Keratinocyte (primary cell): ENCODE measurements at regions not wholly inside any gene's neighbourhood (a gene's known extent, or its start where the extent isn't known, plus 50 kb on each side); places are given as distances from the start of the nearest gene placed in this dataset.

Experiments used
- DNase-seq: peaks from one replicate; pipeline ENCODE4 v3.0.0-alpha.2; 2011; ENCODE audit warnings: low read depth, missing footprints, low spot score
- FAIRE-seq: peaks from 2 replicates; lab custom pipeline; 2011; peaks lifted over from hg19 to GRCh38; lab: Jason Lieb, UNC
- H2AFZ ChIP-seq: 2 replicates; pipeline ENCODE4 v1.6.0; 2012; ENCODE audit warnings: low read length, control low read depth, inconsistent platforms; ENCODE audit not compliant: control insufficient read depth
- H3K27ac ChIP-seq: 2 replicates; pipeline ENCODE4 v1.5.1; 2011; ENCODE audit warnings: low read length; ENCODE audit not compliant: control insufficient read depth, insufficient read depth
- H3K27me3 ChIP-seq: 3 replicates; pipeline ENCODE4 v1.6.0; 2011; ENCODE audit warnings: low read length; ENCODE audit not compliant: control insufficient read depth, insufficient read depth; ENCODE audit errors: extremely low read depth
- H3K36me3 ChIP-seq, 2 experiments: 2 replicates in 1 of 2; 3 replicates in 1 of 2; pipeline ENCODE4 v1.5.1; 2011; ENCODE audit warnings: low read length in 2 of 2, mild to moderate bottlenecking in 1 of 2; ENCODE audit not compliant: control insufficient read depth in 2 of 2, insufficient read depth in 2 of 2; ENCODE audit errors: extremely low read depth in 1 of 2
- H3K4me1 ChIP-seq: 3 replicates; pipeline ENCODE4 v1.5.1; 2011; ENCODE audit warnings: low read length; ENCODE audit not compliant: control insufficient read depth, insufficient read depth; ENCODE audit errors: extremely low read depth
- H3K4me2 ChIP-seq: 3 replicates; pipeline ENCODE4 v1.6.0; 2011; ENCODE audit warnings: low read depth, low read length; ENCODE audit not compliant: control insufficient read depth, insufficient read depth; ENCODE audit errors: extremely low read depth
- H3K4me3 ChIP-seq, 3 experiments: fragments of 200-600 bp in 1 of 3; sonication (generic) in 1 of 3; 2 replicates in 2 of 3; 3 replicates in 1 of 3; pipeline ENCODE4 v1.5.1; 2011 to 2016; ENCODE audit warnings: low read length in 3 of 3, mild to moderate bottlenecking in 3 of 3, control low read depth in 2 of 3, inconsistent platforms in 1 of 3, low read depth in 1 of 3, mixed read lengths in 1 of 3, mixed run types in 1 of 3, moderate library complexity in 1 of 3; ENCODE audit not compliant: control insufficient read depth in 2 of 3, insufficient read depth in 2 of 3; ENCODE audit errors: extremely low read depth in 1 of 3
- H3K79me2 ChIP-seq: 2 replicates; pipeline ENCODE4 v1.6.0; 2012; ENCODE audit warnings: low read length; ENCODE audit not compliant: control insufficient read depth, insufficient read depth
- H3K9ac ChIP-seq: 3 replicates; pipeline ENCODE4 v1.6.0; 2011; ENCODE audit warnings: low read length; ENCODE audit not compliant: control insufficient read depth, insufficient read depth; ENCODE audit errors: extremely low read depth
- H3K9me1 ChIP-seq: 3 replicates; pipeline ENCODE4 v1.6.0; 2011; ENCODE audit warnings: low read length; ENCODE audit not compliant: control insufficient read depth, insufficient read depth; ENCODE audit errors: extremely low read depth
- H3K9me3 ChIP-seq: 2 replicates; pipeline ENCODE4 v1.5.1; 2012; ENCODE audit warnings: low read depth, low read length; ENCODE audit not compliant: control insufficient read depth
- H4K20me1 ChIP-seq: 3 replicates; pipeline ENCODE4 v1.6.0; 2011; ENCODE audit warnings: low read length; ENCODE audit not compliant: control insufficient read depth, insufficient read depth; ENCODE audit errors: extremely low read depth
- EZH2 ChIP-seq: IDR thresholded peaks from one replicate; pipeline ENCODE4 v1.6.1; 2012; ENCODE audit warnings: inconsistent platforms, mild to moderate bottlenecking, low read length, moderate library complexity
- dilution Hi-C: fragments of 300-500 bp; cut with MboI; formaldehyde crosslinking; loops from one replicate; pipeline ENCODE4 v1.7.0; 2020; ENCODE audit warnings: low sequenced_read_pairs; ENCODE audit not compliant: extremely low pct_ligation_motif_present
- TF ChIP-seq, protein P1 (sequence below), 3 experiments: IDR thresholded peaks in 1 of 3; conservative IDR thresholded peaks in 1 of 3; optimal IDR thresholded peaks in 1 of 3; 2 replicates in 2 of 3; 3 replicates in 1 of 3; pipeline versions ENCODE3 to v1.5.1; 2011; ENCODE audit warnings: low read length in 3 of 3, mild to moderate bottlenecking in 3 of 3, moderate library complexity in 2 of 3, control low read depth in 1 of 3, inconsistent platforms in 1 of 3; ENCODE audit not compliant: insufficient read depth in 2 of 3; ENCODE audit errors: extremely low read depth in 1 of 3

DNA sequence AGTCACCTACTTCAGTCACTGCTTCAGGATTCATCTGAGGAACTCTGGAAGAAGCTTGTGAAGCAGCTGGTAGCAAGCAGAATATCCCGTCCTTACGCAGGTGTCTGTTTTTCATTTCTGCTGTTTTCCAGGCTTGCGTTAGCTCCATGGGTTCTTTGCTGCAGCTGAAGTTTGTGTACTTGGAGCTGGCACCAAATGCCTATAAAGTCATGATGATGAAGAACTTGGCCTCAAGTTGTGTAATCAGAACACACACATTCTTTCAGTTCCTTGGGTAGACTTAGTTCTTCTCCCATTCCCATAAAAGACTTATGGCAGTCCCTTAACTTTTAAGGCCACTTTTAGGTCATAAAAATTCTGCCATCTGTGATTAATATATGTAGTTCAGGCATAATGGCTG, 116.7 kb downstream of the LRRC70 start:
- H3K9me3 ChIP-seq, result no peaks in the 10 kb centered on the region
- no peak for DNase-seq
- H3K4me2 ChIP-seq, result no peak overlapping the region
- no peaks in the 10 kb centered on the region for H4K20me1 ChIP-seq
- H3K27me3 ChIP-seq, result no peaks in the 10 kb centered on the region
- no peak for FAIRE-seq
- no peaks in the 10 kb centered on the region for H3K4me1 ChIP-seq
- TF ChIP-seq EZH2, result no peak
- TF ChIP-seq, protein P1, sequence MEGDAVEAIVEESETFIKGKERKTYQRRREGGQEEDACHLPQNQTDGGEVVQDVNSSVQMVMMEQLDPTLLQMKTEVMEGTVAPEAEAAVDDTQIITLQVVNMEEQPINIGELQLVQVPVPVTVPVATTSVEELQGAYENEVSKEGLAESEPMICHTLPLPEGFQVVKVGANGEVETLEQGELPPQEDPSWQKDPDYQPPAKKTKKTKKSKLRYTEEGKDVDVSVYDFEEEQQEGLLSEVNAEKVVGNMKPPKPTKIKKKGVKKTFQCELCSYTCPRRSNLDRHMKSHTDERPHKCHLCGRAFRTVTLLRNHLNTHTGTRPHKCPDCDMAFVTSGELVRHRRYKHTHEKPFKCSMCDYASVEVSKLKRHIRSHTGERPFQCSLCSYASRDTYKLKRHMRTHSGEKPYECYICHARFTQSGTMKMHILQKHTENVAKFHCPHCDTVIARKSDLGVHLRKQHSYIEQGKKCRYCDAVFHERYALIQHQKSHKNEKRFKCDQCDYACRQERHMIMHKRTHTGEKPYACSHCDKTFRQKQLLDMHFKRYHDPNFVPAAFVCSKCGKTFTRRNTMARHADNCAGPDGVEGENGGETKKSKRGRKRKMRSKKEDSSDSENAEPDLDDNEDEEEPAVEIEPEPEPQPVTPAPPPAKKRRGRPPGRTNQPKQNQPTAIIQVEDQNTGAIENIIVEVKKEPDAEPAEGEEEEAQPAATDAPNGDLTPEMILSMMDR (optimal IDR thresholded peaks at IDR 0.05 in 1 of 3, IDR thresholded peaks at IDR 0.05 in 1 of 3, conservative IDR thresholded peaks at IDR 0.05 in 1 of 3; ENCODE audit: extremely low read depth in 1 of 3, insufficient read depth in 2 of 3, low read length in 3 of 3), result no peak
- dilution Hi-C loops, result no loop called here
- H3K4me3 ChIP-seq, result no peak overlapping the region
- H2AFZ ChIP-seq, result no peak overlapping the region
- H3K9ac ChIP-seq, result no peak overlapping the region
- no peaks in the 10 kb centered on the region for H3K9me1 ChIP-seq
- no peaks in the 10 kb centered on the region for H3K36me3 ChIP-seq
- H3K27ac ChIP-seq, result no peak overlapping the region
- no peaks in the 10 kb centered on the region for H3K79me2 ChIP-seq

DNA sequence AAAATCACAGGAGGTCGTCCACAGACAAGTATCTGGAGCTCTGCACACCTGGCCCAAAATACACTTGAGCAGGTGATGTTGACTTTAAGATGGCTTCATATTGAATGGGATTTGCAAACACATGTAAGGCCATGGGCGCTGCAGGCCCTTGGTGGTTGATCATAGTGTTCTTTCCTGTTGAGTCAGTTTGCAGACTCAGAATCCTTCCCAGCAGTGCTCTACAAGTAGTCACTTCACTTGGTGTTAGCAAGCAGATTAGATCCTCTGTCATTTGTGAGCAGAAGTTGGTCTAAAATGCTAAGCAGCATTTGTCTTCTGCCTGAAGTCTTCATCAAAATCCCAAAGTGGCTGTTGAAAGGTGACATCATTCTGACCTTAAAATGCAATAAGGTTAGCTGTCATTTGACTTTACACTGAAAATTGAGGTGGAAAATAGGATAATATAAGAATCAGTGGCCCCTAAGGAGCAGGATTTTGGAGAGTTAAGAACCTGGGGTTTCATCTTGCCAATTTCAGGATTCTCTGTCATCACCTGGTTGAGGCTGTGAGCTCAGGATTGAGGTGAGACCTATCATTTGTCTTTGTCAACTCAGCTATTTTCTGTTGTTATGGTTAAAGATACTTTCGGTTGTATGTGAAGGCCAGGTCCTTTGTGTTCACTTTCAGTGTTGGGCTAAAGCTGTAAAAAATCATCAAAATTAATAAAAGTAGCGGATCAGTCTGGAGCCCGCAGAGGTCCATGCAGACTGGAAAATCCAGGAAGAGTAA, 114.5 kb downstream of the LRRC70 start:
- DNase-seq, result no peak
- no peak for TF ChIP-seq EZH2
- TF ChIP-seq, protein P1 (optimal IDR thresholded peaks at IDR 0.05 in 1 of 3, IDR thresholded peaks at IDR 0.05 in 1 of 3, conservative IDR thresholded peaks at IDR 0.05 in 1 of 3; ENCODE audit: extremely low read depth in 1 of 3, insufficient read depth in 2 of 3, low read length in 3 of 3), result no peak
- Histone ChIP-seq H3K9ac (no peak overlapping the region), H3K9me3 (no peaks in the 10 kb centered on the region), H3K9me1 (no peaks in the 10 kb centered on the region), H3K36me3 (no peaks in the 10 kb centered on the region), H3K79me2 (no peaks in the 10 kb centered on the region), H3K4me2 (no peak overlapping the region), H2AFZ (no peak overlapping the region), H4K20me1 (no peaks in the 10 kb centered on the region), H3K4me1 (no peaks in the 10 kb centered on the region), H3K4me3 (no peak overlapping the region), H3K27me3 (no peaks in the 10 kb centered on the region), H3K27ac (no peak overlapping the region)
- dilution Hi-C loops, result no loop called here
- no peak for FAIRE-seq
